Activated CD4-positive, alpha-beta T cell treated with anti-CD3 and anti-CD28 coated beads for 4 hours (primary cell): ENCODE measurements at regions not wholly inside any gene's neighbourhood (a gene's known extent, or its start where the extent isn't known, plus 50 kb on each side); places are given as distances from the start of the nearest gene placed in this dataset.
A peak's percentile ranks its signal among the peaks of the same experiment; 100 is the strongest.
"Not testable (repeated sequence)": the region's sequence is repeated elsewhere in the genome, so short reads cannot be mapped to it uniquely, and the experiment has no call there.

Source experiments
- DNase-seq, 2 donors: peaks; one replicate each; pipeline ENCODE4 v3.0.0-alpha.2; 2020

- no peak for DNase-seq
These were observed 50.8 kb upstream of the MAX start for GRCh38 chr14:65153101-65153500.

- no peak for DNase-seq
These were observed 54.5 kb upstream of the MAX start for GRCh38 chr14:65156568-65157366.

DNA sequence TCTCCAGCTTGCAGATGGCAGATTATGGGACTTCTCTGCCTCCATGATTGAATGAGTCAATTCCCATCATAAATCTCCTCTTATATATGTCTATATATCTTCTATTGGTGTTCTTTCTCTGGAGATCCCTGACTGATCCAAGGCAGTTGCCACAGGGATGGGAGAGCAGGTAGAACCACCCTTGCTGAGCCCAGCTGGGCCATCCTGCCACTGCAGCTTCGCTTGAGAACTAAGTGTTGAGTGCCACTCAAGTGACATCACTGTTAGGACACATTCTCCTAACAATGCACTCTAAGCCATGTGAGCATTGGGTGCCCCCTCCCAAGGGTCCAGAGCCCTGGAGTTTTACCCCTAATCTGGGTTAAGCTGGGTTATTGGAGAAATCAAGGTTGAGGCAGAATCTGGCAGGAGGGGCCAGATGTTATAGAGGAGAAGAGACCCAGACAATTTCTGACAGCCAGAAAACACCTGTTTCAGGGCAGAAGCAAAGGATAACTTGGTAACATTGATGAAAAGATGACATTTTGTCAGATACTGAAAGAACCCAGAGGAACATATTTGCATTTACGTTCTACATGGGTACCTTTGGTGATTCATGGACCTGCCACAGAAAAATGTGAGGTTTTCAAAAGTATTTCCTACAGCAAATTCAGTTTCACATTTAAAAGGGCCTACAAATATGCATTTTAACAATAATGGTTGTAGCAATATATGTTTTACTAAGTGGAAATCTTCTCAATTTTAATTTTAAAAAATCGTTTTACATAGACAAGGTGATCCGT is 57.2 kb upstream of the MAX start:
- DNase-seq = no peak

DNA sequence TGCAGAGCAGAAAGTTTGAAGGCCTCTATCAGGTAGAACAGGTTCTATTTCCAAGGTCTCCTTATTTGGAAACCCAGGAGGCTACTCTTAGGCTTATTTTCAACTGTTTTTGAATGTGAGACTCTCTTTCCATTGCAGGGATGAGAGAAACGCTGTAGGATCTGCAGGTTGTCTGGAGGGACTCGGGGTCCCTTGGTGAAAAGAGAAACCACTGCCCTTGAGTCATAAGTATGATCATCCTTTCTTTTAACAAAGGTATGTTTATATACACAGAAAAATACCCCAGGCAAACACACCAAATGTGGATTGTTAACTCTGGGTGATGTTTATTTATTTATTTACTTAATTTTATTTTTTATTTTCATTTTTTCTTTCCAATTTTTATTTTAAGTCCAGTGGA is 57.8 kb upstream of the MAX start:
- no peak for DNase-seq

- no peak for DNase-seq
These were observed 59.7 kb upstream of the MAX start for GRCh38 chr14:65162031-65162430.

DNA sequence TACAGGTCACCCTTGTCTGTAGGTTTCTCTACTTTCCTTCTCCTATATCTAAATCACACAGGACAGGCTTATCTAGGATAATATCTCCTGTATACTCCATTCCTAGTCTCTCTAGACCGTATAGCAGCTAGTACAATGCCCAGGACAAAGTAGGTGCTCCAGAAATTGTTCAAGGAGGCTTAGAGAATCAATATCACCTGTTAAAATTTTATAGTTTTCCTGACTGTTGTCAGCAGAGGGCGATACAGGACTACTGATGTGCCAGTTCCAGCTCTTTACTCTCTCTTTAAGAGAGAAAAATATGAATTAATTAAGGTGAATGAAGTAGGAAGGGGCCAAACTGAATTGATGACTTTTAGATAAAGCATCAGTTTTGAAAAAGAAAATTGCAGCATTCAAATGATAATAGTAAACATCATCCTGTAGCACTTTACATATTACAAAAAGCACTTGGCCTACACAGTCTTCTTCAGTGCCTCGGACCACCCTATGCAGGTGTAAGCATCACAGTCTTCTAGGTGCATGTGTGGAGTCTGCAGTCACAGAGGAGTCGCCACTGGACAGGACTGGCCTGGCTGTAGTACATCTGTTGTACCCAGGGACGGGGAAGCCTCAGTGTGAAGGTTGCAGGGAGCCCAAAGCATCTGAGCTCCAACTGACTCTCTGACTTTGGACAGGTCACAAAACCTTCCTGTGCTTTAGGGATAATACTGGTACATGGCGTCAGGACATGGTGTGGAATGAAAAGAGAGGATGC is 61.9 kb upstream of the MAX start:
- peak; percentile 36 to 51 for DNase-seq

DNA sequence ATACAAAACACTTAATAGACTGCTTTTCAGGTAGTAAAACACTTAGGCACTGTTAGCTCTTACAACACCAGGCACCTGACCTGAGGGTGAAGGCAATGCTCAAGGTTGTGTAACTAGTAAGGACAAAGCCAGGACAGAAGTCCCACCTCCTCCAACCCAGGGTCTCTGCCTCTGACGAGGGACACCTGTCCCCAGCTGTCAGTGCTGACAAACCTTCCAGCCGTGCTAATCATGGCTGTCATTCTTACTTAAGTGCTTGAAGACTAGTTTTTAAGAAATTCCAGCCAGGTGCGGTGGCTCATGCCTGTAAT is 62.5 kb upstream of the MAX start:
- no peak for DNase-seq

- DNase-seq = no peak
These were observed 64.8 kb upstream of the MAX start for GRCh38 chr14:65167072-65167645.

DNA sequence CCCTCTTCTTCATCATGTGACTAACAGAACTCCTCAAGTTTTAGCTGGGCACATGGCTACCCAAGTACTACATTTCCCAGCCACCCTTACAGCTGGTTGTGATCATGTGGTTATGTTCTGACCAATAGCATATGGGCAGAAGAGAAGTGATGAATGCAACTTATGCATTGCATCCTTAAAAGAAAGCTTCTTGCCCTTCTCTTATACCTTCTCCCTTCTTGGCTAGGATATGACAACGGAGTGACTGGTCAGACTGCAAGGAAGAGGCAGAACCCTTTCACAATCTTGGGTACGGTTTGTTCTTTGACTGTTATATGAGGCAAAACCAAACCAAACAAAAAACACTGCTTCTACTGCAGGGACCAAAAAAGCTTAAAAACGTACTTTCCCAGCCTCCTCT is 66.5 kb upstream of the MAX start:
- no peak for DNase-seq

DNA sequence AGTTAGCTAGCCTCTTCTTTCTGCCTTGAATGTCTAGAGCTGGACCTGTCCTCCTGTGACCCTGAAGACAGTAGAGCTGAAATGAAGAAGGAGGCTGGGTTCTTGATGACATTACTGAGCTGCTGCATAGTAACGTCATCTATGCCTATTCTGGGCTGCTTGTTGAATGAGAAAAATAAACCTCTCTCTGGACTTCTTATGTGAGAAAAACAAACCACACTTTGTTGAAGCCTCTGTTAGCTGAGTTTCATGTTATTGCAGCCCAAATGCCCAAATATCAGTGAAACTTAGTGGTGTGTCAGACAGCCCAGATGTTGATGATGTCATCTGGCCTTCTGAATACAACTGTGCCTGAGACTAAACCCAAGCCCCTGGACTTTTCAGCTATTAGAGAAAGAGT is 67.0 kb upstream of the MAX start:
- DNase-seq = no peak

DNA sequence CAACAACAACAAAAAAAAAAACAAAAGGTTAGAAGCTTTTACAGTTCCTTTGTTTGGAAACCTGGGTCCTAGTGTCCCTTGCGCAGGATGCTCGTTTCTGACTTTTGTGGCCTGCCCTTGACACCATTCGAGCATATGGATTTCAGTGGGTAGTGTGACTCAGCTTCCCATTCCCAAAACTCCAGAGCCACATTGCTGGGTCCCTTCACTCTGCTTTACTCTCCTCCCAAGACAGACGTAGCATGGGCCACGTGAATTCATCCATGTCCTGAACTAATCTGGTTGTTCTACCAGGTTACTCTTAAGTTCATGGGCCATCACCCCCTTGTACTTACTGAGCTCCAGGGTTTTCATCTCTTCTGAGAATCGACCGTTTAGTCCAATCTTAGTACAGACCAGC is 68.0 kb upstream of the MAX start:
- DNase-seq = no peak

DNA sequence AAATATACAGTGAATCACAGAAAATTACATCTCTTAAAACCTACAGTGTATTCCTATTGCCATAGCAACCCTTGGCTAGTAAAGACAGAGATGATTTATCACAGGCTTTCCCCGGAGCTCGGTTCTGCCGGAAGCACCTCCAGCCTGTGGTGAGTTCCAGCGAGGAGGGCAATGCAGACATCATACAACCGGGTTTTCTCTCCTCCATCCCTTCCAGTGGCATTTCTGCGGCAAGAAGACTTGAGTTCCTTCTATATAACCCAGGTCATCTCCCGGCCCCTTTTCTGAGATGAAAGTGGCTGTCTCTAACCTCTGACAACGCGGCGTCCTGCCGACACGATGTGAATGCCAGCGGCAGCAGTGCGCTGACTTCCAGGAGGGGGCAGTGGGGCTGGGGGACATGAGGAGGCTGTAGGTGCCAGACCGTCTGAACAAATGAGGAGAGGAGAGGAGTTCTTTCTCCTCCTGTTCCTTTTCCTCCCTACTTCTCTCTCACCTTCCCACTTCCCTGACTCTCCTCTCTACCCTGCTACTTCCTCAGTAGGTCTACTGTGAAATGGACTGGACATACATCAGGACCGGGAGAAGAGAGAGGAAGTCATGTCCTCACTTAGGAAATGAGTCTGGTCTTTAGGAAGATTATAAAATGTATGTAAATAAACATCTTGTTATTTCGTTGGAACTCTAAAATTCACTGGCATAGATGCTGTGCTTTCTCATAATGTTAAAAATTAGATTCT is 68.6 kb upstream of the MAX start:
- DNase-seq = peak; percentile 33 to 38

DNA sequence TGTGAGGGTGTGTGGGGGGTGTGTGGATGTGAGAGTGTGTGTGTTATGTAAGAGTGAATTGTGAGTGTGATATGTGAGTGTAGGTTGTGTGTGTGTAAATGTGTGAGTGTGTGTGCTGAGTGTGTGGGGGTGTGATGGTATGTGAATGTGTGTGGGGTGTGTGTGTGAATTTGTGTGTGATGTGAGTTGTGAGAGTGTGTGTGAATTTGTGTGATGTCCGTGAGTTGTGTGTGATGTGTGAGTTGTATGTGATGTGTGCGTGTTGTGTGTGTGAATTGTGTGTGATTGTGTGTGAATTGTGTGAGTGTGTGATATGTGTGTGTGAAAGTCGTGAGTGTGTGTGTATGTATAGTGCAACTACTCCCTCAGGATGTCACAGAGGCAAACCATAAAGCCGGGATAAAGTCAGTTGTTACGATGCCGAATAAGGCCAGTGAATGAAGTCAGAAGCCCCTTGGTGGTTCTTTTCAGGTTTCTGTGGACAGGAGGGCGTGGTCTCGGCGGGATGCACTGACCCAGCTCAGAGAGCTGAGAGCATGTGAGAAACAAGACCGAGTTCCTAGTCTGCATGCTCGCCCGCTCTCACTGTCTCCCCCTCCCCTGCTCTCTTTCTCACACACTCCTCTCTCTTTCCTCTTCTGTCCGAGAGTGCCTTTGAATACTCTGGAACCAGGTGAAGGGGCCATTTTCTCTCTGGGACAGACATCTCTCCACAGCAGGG is 71.8 kb upstream of the MAX start:
- no peak for DNase-seq

DNA sequence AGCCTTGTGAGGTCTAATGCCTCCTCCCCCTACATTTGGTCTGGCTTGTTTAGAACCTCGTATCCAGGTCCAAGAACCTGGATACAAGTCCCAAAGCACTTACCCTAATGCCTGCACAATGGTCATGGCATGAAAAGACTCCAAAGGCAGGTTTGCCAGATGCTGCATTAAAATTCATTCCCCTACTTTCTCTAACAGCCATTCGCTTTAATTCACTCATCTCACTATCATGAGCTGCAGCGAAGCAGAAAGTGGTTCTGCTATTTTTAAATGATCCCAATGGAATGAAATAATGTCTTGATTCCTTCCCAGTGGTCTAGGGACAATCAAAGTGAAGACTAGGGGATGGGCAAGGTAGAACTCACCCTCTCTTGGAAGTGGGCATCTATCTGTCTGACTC is 72.5 kb upstream of the MAX start:
- no peak for DNase-seq

DNA sequence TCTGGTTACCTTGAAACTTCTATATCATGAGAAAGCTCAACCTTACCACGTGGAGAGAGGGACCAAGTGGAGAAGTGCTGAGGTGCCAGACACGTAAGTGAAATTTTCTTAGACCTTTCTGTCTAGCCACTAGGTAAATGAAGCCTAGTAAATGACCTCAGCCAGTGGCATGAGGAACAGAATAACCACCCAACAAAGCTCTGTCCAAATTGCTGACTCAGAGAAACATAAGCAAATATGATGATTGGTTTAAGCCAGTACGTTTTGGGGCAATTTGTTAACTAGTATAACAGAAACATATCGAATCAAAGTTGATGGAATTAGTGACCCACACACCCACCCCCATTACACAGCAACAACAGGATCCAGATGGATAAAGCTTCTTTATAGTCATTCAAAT is 75.2 kb upstream of the MAX start:
- no peak for DNase-seq

GRCh38 chr14:65179231-65179630 is 76.9 kb upstream of the MAX start:
- not testable (repeated sequence) for DNase-seq

GRCh38 chr14:65179918-65180724 is 77.8 kb upstream of the MAX start:
- peak; percentile 27 to 28 for DNase-seq

GRCh38 chr14:65180725-65181025 is 78.4 kb upstream of the MAX start:
- DNase-seq = no peak

DNA sequence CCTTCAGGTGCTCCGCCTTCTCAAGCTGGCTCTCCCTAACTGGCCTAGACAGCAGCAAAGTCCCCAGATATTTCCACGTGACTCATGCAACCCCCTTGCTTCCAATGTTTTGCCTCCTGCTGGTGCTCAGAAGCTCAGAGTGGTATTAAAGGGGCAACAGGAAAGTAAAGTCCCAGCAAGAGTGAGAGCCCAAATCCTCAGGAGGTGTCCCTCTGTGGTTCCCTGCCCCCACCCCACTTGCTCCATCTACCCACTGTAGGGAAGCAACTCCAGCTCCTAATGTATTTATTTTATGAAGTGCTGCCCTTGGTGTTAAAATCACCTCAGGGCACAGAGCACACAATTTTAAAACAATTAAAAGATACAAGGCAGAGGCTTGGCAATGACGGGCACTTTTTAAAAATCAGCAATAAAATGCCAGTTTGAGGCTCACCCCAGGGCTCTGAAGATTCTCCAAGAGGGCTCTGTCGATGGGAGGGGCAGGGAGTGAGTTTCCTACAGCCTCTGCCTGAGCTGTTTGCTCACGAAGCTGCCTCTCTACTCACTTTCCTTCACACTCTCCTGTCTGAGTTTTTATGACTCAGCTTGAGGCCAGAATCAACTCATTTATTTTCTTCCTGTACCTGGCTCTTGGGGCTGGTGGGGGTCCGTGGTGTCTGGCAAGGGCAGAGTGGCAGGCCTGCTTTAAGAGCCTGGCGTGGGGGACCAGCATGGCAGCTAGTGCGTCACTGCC is 81.9 kb upstream of the MAX start:
- no peak for DNase-seq

- no peak for DNase-seq
These were observed 83.5 kb upstream of the MAX start for GRCh38 chr14:65185829-65186228.

GRCh38 chr14:65186951-65187350 is 84.6 kb upstream of the MAX start:
- DNase-seq = no peak
